KBM-7 (cell line): ENCODE measurements at regions not wholly inside any gene's neighbourhood (a gene's known extent, or its start where the extent isn't known, plus 50 kb on each side); places are given as distances from the start of the nearest gene placed in this dataset.
A peak's percentile ranks its signal among the peaks of the same experiment; 100 is the strongest.

Experiments used
- DNase-seq: peaks from one replicate; pipeline ENCODE4 v3.0.0-alpha.2; 2015
- in situ Hi-C: fragments of 300-500 bp; cut with MboI; formaldehyde crosslinking; loops from 2 replicates; pipeline ENCODE4 v1.14.3; 2020; ENCODE audit warnings: low sequenced_read_pairs, low pct_unique_long_range_greater_than_20kb, mixed read lengths

- in situ Hi-C loops, result no loop called here
Measured at GRCh38 chr18:77632758-77633157, 383.1 kb downstream of the GALR1 start.

GRCh38 chr18:77634494-77634893 lies 384.8 kb downstream of the GALR1 start:
- DNase-seq, result no peak

More at GRCh38 chr18:77632758-77633157, 383.1 kb downstream of the GALR1 start:
- no peak for DNase-seq

DNA sequence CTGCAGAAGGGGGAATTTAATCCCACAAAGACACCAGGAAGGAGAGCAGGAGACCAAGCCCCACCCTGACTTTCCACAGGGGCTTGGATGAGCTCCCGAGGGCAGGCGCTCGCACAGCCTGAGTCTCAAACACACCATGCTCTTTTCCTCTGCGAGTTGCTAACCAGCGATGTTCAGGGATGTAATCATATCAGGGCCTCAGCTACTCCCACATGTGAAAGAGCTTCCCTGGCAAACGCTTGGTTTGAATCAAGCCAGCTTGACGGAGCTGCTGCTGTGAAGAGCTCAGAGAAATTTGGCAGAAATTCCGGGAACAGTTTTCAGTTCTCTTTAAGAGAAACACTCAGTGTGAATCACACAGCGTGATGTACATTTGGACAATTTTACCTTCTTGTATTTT lies 385.8 kb downstream of the GALR1 start:
- no peak for DNase-seq
- in situ Hi-C loops, result no loop called here

More at GRCh38 chr18:77634494-77634893, 384.8 kb downstream of the GALR1 start:
- in situ Hi-C loops, result no loop called here

GRCh38 chr18:77635858-77636257 lies 386.2 kb downstream of the GALR1 start:
- no peak for DNase-seq
- in situ Hi-C loops, result no loop called here

GRCh38 chr18:77645170-77645872 lies 395.7 kb downstream of the GALR1 start:
- no peak for DNase-seq
- in situ Hi-C loops, result no loop called here

- in situ Hi-C loops, result no loop called here
- DNase-seq, result no peak
Measured at GRCh38 chr18:77647472-77647871, 397.8 kb downstream of the GALR1 start.

DNA sequence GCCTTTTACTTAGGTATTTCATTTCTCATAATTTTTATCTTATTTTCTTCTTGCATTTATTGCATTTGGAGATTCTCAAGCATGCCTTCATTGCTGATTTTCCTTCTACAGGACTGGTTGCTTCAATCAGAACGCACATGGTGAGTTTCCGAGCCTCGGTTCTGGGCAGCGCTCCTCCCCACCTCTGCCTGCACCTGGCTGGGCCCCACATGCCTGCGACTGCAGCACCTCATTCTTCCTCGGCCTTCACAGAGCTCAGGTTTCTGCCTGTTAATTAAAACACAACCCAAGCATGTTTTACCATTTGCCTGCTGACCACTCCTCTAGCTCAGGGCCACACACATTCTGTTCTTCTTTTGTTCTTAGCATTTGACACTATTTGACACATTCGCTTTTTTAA lies 398.8 kb downstream of the GALR1 start:
- in situ Hi-C loops, result no loop called here
- no peak for DNase-seq

GRCh38 chr18:77650799-77651385 lies 401.2 kb downstream of the GALR1 start:
- in situ Hi-C loops, result no loop called here
- DNase-seq, result peak; percentile 70

- no peak for DNase-seq
- in situ Hi-C loops, result no loop called here
Measured at GRCh38 chr18:77651441-77651840, 401.8 kb downstream of the GALR1 start.

DNA sequence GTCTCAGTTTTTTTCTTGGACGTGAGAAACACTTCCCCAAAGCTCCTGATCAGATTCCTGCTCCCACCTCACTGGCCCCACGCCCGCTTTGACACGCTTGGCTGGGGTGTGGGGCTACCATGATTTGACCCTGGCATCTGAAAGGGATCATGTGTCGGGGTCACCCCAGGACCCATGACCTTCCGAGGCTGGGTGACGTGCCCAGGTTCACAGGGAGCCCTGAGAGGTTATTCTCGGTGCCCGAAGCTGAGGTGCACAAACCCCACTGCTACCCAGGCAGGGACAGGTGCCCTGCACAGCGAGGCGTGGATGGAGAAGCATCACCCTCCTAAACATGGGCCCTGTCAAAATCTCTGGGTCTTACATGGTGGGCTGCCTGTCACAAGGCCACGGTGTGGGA lies 404.1 kb downstream of the GALR1 start:
- in situ Hi-C loops, result no loop called here

GRCh38 chr18:77654302-77654701 lies 404.7 kb downstream of the GALR1 start:
- in situ Hi-C loops, result no loop called here

More for the DNA sequence above, 404.1 kb downstream of the GALR1 start:
- no peak for DNase-seq

GRCh38 chr18:77657651-77658298 lies 408.1 kb downstream of the GALR1 start:
- no peak for DNase-seq
- in situ Hi-C loops, result no loop called here

More at GRCh38 chr18:77654302-77654701, 404.7 kb downstream of the GALR1 start:
- no peak for DNase-seq

DNA sequence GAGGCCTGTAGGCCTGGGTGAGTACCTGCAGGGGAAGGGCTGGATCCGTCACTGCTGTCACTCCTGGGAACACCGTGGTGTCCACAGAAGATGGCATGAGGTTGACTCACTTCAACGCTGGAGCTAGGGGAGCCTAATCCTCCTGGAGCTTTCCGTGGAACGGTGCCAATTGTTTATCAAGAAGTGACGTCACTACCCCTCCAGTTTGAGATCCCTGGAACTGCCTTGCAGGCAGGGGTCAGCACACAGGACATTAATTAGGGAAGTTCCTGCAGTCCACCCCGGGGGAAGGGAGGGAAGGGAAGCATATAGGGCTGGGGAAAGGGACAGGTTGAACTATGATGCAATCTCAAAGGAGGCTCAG lies 408.6 kb downstream of the GALR1 start:
- in situ Hi-C loops, result no loop called here
- no peak for DNase-seq

DNA sequence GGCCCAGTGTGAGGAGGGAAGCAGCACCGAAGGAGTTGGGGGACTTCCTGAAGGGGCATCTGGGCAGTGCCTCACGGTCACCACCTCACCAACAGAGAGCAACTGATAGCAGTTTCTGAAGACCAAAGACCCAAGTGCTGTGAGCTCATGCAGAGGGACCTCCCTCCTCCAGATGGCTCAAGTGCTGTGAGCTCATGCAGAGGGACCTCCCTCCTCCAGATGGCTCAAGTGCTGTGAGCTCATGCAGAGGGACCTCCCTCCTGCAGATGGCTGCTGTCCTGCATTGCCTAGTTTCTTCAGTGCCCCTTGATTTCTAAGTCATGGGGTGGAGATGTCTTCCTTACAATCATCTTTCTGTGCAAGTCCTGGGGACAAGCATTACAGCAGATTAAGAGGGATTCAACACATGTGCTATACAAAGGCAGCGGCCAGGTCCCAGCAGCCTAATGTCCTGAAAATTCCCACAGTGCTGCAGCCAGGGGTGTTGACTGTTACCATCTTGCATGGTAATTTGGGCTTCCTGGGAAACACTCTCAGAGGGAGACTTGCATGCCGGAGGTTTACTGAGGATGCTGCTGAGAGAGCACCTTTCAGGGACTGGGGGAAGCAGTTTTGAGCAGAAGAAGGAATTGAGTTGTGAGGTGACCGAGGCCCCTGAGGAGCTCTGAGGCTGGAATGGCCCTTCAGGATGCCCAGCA lies 409.3 kb downstream of the GALR1 start:
- in situ Hi-C loops, result no loop called here
- DNase-seq, result no peak

DNA sequence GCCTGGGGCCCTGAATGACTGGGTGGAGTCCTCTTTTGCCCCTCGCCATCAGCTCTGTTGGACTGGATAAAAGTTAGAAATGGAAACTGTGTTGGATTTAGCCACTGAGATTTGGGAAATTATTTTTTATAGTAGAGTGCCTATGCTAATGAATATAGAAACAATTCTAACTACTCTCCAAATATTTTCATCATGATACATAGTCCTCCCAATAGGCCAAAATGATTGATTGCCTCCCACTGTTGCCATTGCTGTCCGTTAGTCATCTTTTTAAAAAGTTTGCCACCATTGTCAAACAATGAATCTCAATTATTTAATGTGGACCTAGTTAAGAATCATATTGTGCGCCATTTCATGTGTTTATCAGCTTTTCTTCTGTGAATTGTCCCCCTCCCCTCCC lies 417.0 kb downstream of the GALR1 start:
- in situ Hi-C loops, result no loop called here

GRCh38 chr18:77668219-77668618 lies 418.6 kb downstream of the GALR1 start:
- in situ Hi-C loops, result no loop called here
- no peak for DNase-seq

More for the DNA sequence above, 417.0 kb downstream of the GALR1 start:
- no peak for DNase-seq

DNA sequence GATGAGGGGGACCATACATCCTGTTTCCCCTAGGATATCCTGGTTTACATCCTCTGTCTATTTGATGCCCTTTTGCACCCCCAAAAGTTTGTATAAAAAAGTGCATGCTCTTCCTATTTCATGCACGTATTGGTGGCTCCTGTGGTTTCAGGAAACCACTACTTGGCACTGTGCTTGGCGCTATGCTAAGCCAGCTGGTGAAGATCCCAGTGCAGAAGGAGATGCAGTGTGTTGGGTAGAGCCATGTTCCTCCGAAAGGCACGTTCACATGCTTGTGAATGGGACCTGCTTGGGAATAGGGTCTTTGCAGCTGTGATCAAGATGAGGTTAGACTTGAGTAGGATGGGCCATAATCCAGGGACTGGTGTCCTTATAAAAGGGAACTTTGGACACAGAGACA lies 419.7 kb downstream of the GALR1 start:
- in situ Hi-C loops, result no loop called here
- no peak for DNase-seq

DNA sequence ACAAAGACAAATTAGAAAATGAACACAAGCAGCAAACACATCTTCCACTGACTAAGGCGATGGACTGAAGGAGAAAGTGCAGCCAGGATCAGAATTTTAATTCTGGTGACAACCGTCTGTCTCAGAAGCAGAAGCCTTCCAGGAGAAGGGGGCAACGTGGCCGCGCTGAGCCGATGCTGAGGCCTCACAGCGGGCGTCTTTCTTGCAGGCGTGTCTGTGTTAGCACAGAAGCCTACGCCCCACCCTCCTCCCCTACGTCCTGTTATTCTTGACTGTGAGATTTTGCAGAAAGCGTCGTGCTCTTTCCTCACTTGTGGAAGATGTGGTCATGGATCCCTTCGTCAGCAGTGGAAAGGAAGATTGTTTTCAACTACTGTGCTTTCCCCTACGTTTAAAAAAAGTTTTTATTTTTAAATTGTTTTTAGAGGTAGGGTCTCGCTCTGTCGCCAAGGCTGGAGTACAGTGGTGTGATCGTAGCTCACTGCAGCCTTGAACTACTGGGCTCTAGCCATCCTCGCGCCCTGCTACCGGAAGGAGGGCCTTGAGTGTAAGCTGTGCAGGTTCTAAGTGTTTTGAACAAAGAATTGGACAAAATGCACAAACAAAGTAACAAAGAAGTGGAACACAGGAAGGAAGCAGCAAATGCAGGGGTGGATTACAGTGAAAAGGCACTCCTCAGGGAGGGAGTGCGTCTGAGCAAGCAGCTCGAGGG lies 422.0 kb downstream of the GALR1 start:
- in situ Hi-C loops, result no loop called here
- no peak for DNase-seq

DNA sequence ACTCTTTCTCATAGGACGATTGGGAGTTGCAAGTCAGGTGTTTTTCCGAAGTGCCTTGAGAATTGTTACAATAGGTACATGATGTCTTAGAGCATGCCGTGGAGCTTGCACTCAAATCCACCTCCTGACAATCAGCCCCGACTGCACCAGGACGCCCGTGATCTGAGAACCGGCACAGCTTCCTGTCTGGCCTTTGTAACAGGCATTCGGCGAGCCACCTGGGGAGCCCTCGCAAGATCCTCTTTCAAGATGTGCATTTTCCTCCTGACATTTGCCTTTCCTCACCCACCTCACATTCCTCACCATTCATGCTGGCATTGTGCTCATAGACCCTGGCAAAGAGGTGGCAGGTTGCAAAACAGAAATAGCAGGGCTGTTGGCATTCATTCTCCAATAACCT lies 427.3 kb downstream of the GALR1 start:
- no peak for DNase-seq
- in situ Hi-C loops, result no loop called here
